ENCODE measurements at regions not wholly inside any gene's neighbourhood (a gene's known extent, or its start where the extent isn't known, plus 50 kb on each side); places are given as distances from the start of the nearest gene placed in this dataset.

DNA sequence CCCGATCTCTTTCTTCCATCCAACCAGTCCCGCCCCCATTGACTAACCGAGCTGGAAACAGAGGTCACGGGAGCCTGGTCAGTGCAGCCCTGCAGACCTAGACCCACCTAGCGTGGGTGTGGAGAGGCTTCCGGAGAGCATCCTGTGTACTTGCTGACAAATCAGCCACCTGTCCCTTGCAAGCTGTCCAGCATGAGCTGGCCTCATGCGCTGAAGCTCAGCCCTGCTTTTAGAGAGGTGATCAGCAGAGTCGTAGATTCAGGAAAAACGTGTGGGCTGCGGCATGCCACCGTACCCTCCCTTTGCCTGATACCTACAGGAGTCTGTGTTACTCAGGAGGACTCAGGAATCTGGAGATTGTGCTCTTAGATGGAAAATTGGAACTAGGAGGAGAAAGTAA, 80.3 kb upstream of the UQCRFS1 start:
- DNase-seq = no peak

DNA sequence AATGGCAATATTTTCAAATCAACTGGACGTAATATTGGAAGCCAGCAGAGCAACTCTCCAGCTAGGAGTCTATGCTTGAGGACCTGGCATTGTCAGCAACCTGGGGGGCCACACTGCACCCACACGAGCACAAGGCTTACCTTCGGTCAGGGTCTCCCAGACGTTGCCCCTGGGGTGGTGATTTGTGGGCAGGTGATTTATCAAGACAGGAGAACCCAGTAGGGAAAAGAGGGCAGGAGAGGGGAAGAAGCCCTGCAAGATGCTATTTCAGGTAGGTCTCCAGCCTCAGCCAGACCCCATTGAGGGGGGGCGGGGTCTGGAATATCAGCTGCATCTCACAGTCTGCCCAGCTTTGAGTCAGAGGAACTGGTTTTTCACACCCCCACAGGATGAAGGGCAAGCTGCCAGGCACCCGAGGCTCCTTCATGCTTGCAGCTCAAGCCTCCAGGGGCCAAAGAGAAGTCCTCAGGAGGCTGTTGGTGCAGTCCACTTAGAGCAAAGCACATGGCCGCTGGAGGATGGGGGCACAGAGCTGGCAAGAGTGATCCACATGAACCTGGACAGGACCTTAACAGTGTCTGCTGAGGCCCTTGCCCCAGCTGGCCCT, 80.9 kb upstream of the UQCRFS1 start:
- DNase-seq = no peak

DNA sequence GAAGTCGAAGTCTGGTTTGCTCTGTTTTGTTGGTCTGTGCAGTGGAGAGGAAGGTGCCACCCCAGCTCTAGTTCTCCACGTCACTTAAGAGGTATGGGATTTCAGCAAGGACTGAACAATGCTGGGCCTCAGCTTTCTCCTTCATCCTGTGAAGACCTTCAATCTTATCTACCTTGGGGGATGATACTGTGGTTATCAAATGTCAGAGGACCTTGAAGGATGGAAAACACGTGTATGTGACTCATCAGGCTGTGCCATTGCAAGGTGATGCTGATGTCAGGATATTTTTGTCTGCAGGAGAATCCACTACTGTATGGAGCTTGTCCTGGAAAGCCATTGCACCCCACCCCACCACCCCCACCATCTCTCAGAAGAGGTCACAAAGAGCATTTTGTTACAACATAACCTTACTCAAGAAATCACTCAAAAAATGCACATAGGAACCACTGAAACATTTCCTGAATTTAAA, 81.4 kb upstream of the UQCRFS1 start:
- no peak for DNase-seq

DNA sequence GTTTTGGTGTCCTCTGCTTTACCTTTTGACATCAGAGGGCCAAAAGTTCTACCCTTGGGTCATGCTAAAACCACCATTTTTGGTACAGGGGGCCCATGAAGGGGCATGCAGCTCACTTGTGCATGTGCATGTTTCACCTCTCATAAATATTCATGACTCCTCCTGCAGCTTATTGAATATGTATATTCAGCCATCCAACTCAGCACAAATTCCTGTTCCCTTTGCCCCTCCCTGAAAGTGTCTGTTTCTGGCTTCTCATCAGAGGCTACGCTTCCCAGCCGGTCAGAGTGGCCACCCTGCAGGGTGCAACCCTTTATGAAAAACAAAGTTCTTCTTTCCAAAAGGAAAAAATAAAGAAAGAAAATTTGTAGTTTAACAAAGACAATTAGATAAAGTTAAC, 82.3 kb upstream of the UQCRFS1 start:
- no peak for DNase-seq

DNA sequence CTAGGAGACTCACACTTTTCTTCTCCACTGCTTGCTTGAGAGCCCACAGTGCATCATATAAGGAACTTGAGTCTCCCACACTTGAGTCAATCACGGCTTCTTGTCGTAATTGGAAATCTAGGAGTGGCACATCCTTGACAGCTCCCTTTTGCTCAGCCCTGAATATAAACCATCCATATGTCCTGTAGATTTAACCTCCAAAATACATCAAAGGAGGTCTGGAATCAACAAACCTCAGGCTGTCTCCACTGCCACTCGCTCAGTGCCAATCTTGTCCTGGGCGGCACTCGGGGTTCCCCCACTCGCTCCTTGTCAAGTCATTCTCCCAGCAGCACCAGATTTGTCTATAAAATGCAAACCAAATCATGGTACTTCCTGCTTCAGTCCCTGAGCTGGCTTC, 84.4 kb upstream of the UQCRFS1 start:
- no peak for DNase-seq

DNA sequence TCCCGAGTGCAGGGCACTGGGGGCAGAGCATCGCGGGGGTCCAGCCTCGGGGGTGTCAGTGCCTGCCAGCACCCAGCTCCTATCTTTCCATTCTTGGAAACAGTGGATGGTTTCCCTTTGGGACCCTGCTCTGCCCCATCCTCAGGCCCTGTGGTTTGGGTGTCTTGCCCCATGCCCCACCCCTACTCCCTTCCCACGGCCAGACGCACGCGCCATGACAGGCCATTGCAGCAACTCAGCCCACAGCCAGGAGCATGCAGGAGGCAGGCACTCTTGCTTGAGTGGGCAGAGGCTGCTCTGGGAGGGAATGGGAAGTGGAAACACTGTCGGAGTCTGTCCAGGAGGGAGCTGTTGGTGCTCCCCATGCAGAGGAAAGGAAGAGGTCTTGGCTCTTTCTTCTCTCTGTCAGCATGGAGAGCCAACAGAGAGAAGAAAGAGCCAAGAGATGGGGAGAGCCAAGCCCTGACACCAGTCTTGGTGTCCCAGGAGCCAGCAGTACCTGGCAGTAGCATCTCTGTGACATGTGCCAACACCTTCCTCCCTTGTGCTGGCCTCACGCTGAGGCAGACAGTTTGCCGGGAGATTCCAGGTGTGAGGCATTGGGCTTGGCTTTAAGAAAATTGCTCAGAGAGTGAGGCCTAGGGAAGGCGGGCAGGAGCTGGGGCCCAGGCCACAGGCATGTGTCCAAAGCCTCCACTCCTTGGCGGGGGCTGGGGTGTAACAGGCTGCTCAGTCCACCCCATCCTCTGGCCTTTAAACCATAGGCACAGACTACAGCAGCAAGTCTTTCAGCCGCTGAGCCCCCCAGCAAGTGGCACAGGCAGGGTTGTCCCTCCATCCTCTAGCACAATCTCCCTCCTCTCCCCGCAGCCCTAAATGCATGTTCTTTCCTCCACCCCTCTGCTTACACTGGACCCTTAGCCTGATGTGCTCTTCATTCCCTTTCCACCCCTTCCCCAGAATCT, 86.7 kb upstream of the UQCRFS1 start:
- DNase-seq = no peak

DNA sequence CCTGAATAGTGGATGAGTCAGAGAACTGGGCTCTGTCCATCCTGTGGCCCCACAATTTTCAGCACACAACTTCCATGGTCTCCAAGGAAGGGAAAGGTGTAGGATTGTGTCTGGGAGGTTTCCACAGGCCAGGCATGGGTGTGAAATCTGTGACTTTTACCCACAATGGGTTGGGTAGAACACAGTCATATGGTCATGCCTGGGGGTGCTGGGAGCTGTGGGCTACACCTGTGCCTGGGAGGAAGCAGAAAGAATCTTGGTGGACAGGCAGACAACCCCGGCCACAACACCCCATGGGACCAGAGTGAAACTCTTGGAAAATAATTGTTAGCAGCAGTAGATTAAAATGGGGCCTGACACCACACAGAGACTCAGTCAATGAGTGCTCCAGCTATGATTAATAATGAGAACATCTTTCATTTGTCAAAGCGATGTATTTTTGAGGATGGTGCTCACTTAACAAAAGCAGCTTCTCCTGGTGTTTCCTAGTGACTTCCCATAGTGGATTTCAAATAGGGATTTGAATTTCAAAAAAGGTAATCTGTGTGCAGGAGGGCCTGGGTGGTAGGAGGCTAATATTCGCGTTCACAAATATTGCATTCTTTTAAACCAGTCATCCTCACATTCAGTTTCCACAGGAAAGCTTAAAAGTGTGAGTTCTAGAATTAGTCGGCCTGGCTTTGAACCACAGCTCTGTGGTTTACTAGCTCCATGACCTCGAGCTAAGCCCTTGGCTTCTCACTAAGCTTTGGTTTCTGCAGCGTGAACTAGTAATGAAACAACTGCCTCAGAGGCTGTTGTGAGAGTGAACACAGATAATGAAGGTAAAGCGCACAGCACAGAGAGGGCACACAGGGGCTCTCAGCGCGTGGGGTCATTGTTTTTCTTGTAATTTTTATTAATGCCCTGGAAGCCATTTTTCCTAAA, 89.3 kb upstream of the UQCRFS1 start:
- no peak for DNase-seq

DNA sequence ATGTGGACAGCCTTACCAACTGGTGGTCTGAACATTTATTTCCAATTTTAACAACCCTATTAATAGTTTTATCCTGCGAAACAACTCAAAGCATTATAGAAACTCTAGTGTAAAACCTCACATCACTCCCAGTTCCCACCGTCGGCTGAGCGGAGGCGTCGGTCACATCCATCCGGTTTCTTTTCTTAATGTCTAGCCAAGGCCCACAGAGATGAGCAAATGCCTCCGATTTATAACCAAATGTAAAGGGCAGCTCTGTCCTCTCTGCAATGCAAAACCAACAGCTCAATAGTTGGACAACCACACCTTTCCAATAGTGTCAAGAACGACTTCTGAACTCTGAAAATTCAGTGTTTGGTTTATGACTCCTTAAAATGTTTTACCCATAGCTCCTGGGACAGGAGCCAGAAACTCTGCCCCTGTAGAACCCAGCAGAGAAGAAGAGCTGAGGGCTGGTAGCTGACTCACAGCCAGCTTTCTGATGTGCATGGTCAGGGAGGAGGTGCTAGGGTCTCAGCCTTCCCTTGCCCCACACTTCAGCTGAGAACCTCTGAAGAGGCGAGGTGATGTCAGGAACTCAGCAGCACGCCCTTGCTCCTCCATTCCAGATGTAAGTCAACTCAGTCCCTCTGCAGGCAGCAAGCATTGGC, 90.2 kb upstream of the UQCRFS1 start:
- DNase-seq = no peak

DNA sequence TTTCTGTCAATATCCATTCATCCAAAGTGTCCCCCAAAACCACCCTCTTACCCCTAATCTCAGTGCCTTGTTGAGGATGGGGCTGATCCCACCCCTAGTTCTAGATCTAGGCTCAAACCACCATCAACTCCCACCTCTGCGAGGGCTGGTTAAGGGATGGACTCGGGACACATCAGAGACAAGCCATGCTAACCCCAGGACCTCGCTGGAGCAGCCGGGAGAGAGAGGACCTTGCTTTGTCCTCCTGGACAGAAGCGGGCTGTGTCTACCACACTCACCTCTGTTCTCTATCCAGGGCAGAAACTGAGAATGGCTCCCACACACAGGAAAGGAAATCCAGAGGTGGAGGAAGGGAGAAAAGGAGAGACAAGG, 90.8 kb upstream of the UQCRFS1 start:
- DNase-seq = no peak

DNA sequence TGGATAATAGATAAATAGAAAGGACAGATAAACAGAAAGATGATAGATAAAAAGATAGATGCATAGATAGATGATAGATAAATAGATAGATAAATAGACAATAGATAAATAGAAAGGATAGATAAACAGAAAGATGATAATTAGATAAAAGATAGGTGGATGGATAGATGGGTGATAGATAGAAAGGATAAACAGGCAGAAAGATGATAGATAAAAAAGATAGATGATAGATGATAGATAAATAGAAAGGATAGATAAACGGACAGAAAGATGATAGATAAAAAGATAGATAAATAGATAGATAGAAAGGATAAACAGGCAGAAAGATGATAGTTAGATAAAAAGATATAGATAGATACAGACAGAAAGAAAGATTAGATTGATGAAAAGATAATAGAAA, 92.3 kb upstream of the UQCRFS1 start:
- DNase-seq = no peak

DNA sequence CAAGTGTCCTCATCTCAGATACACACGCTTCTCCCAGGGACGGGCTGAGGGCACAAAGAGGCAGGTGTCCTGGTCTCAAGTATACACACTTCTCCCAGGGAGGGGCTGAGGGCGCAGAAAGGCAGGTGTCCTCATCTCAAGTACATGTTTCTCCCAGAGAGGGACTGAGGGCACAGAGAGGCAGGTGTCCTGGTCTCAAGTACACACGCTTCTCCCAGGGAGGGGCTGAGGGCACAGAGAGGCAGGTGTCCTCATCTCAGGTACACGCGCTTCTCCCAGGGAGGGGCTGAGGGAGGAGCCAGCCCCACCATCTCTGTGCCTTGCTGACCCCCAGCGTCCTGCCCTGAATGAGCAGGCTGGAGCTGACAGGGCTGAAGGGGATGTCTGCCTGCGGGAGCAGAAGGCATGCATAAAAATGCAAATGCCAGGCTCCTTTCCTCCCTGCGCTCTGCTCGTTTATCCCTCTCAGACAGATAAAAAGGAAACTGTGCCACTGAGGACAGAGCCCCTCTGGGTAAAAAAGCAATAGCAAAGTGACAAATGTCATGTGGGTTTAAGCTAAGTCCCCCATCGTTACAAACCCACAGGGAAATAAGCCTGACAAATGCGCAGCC, 96.1 kb upstream of the UQCRFS1 start:
- peak; percentile 5 for DNase-seq

DNA sequence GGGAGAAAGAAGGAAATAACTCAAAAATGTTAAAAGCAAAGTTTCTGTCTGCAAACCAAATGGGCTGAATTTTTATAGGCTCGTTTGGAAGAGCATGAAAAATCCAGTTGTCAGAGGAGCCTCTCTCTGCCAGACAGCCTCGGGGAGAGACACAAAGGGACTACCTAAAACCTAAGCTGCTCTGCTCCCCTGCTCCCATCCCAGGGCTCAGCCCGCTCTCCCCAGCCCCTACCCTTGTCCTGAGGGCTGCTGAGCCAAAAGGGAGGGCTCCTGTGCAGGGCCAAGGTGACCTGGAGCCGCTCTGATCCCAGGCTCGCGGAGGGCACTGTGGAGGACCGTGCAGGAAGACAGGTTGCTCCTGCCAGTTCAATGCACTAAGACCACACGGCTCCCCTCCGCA, 96.7 kb upstream of the UQCRFS1 start:
- no peak for DNase-seq

DNA sequence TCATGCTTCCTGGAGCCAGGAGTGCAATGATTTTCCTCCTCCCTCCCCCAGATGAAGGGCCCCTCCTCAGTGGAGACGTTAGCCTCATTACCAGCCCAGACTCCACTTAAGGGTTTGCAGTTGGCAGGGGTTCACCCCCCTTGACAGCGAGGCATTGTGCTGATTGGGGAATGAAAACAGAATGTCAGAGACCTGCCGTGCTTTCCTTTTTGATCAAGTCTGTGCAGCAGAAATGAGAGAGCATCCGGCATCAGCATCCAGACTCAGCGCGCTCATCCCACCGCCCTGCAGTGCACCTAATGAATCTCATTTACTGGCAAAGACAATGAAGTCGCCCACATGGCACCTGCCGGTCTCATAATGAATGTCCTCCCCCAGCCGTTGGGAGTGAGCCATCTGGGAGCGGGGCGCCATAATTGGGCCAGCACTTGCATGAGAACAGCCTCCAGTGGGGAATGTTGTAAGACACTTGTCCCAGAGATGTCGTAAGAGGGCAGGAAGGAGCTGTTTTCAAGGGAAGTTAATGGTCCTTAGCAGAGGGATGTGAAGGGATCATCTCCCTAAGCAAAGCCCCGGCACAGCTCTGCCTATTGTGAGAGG, 98.3 kb upstream of the UQCRFS1 start:
- DNase-seq = peak; percentile 27

DNA sequence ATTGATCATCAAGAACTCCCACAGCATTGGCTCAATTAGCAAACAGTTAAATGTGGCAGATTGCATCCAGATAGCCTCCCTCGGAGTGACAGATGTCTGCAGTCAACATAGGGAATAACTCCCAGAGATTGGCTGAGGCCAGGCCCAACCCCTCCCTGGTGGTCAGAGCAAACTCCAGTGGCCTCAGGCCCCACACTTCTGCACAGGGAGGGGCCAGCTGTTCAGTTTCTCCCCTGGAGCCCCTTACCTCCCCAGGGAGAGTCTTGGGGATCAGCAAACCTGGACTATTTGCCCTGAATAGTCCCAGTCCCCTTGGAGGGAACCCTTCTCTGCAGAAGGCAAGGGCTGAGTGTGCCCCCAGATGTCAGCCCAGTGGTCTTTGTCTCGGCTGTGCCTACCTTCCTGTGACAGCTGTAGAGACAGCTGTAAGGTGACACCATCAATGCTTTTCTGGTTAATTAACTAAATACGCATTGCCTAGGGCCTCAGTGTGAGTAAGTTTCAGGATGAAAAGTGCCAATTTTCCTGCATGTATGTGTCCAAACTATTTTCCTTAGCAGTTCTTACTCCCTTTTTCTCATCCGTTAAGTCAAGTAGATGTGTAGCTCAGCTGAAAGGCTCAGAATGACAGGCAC, 102.7 kb upstream of the UQCRFS1 start:
- no peak for DNase-seq

DNA sequence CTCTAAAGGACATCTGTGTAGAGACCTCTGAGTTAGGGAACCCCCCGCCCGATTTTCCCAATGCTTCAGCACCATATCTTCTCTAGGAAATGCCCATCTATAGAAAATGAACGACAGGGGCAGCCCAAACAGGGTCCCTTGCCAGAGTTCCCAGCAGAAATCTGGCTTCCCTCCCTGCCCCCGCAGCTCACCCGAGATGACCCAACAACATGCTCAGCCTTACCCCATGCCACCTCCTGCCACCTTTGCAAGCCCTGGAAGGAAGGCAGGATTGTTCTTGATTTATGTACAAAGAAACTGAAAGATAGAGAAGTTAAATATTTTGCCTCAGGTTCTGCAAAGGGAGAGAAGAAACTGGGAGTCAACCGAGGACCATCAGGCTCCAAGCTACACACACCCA, 105.6 kb upstream of the UQCRFS1 start:
- no peak for DNase-seq

DNA sequence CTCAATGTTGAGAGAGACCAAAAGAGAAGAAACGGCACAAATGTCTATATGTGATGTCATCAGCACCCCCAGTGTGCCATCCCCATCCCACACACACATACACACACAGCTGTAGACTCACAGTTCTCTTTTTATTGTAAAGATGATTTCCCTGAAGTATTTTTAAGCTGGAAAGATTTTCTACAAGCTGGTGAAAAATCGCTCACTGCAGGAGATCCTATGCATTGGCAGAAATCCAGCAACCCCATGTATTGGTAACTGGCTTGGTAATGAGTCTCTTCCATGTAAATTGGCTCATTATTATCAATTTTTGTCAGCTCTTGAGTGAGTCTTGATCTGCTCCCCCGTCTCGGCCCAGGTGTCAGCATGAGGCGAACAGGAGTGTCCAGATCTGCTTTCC, 107.1 kb upstream of the UQCRFS1 start:
- no peak for DNase-seq

DNA sequence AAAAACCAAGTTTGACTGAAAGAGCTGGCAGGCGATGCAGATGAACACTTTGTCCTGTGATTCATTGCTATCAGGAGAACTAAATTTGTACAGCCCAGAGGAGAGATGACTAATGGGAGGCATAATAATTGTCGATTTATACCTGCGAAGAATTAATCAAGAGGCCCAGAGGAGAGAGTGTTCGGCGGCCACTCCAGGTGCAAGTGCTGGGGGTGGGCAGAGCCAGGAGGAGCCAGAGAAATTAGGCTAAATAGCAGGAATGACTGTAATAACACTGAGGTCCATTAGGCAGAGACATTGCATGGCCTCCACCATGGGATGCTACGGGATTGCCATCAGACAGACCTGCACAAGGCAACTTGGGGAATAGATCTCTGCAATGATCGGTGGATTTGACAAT, 107.7 kb upstream of the UQCRFS1 start:
- no peak for DNase-seq

DNA sequence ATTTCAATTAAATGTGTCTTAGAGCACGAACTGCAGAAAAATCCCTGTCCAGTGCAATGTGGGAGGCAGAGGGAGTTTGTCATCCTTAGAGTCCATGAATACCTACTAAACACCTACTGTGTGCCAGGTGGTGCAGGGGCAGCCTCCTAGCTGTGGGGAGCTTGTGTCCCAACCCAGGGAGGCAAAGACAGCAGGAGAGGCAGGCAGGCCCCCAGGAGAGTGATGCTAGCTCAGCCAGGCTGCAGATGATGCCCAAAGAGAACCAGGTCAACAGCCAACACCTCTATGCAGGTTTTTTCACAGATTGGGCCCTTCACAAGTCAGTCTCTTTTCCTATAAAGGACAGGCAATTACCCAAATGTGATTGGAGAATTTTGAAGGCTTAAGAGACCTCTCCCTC, 108.2 kb upstream of the UQCRFS1 start:
- no peak for DNase-seq

DNA sequence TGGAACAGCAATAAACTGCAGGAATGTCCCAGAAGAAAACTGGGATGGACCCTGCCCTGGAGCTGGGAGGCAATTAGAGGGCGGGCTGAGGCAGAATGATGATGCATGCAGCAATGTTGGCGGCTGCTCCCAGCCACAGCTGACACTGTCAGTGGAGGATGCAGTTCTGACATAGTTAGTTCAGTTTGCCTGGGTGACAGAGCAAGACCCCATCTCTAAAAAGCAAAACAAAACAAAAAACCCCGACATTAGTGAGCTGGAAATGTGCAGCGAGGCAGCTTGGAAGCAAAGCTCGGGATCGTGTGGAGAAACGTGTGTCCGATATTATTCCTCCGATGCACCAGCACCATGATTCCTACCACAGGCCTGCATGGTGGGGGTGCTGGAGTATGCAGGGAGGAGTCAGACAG, 110.1 kb upstream of the UQCRFS1 start:
- DNase-seq = no peak

DNA sequence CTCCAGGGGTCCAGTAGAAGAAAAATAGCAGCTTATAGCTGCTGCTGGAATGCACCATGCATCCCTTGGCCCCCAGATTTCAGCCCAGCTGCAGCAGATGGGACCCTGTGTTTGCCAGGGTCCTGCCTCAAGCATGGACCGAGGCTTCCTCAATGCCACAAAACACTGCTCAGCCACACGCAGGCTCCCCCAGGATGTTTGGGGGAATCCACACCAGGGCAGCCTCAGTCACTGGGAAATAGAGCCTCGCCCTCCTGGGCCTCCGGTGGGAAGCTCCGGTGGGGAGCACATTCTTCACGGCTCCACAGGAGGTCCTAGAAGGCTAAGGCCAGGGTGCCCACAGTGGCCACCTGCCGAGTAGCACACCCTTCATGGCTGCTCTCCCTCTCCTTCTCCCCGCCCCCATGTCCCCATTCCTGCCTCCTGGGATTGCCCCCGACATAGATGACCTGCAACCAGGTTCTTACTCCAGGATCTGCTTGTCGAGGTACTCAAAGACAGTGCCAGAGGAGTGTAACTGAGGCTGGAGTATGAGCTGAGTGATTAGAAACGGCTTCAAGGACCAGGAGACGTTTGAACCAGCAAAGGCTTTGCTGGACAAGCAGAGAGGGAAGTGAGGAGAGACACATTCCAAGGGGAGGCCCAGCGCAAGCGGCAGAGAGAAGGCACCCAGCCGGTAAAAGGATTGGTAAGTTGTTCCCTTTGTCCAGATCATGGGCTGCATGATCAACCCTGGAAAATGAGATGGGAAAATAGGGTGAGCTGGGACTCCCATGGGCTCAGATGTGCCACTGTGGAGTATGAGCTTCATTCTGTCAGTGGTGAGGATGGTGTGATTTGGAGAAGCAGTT, 110.7 kb upstream of the UQCRFS1 start:
- DNase-seq = no peak

DNA sequence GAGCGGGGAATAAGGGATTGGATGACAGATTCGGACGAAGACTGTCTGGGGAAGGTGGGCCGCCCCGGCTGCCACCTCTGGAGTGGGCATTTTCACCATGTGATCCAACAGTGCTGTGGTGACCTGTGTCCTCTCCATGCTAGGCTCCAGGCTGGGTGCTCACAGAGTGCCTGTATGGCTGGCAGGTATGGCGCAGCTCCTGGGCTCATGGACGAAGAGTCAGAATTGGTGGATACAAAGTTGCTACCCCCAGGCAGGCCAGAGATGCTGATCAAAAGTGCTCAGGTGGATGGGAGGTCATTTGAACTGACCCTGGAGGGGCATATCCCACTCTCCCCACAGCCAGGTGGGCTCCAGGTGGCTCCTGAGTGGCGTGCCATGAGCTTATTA, 111.3 kb upstream of the UQCRFS1 start:
- DNase-seq = no peak

Measured in NCI-H748 treated with DMSO at 0.1 percent for 48 hours (cell line).